WERI-Rb-1 (cell line): ENCODE measurements at regions not wholly inside any gene's neighbourhood (a gene's known extent, or its start where the extent isn't known, plus 50 kb on each side); places are given as distances from the start of the nearest gene placed in this dataset.
"Not testable (repeated sequence)": the region's sequence is repeated elsewhere in the genome, so short reads cannot be mapped to it uniquely, and the experiment has no call there.

ENCODE experiments used
- DNase-seq: peaks from one replicate; pipeline ENCODE4 v3.0.0-alpha.2; 2020
- H3K27ac ChIP-seq: fragments of 250-450 bp; sonication (Bioruptor Pico); 2 replicates; pipeline ENCODE4 v1.5.1; 2020; ENCODE audit warnings: mild to moderate bottlenecking, moderate library complexity
- H3K27me3 ChIP-seq: fragments of 250-450 bp; sonication (Bioruptor Pico); 2 replicates; pipeline ENCODE4 v1.5.1; 2021; ENCODE audit warnings: mild to moderate bottlenecking, low read depth, moderate library complexity; ENCODE audit not compliant: insufficient read depth, severe bottlenecking
- H3K36me3 ChIP-seq: fragments of 250-450 bp; sonication (Bioruptor Pico); 2 replicates; pipeline ENCODE4 v1.5.1; 2020; ENCODE audit warnings: mild to moderate bottlenecking, moderate library complexity
- H3K4me3 ChIP-seq: 2 replicates; pipeline ENCODE4 v1.5.1; 2011; ENCODE audit warnings: low read depth, mild to moderate bottlenecking, control low read depth, low read length
- H3K9me3 ChIP-seq: fragments of 250-450 bp; sonication (Bioruptor Pico); 2 replicates; pipeline ENCODE4 v1.5.1; 2021; ENCODE audit warnings: mild to moderate bottlenecking, moderate library complexity; ENCODE audit not compliant: severe bottlenecking
- CTCF ChIP-seq: IDR thresholded peaks from 2 replicates; pipeline ENCODE4 v1.5.1; 2011; ENCODE audit warnings: low read depth, mild to moderate bottlenecking, control low read depth, inconsistent platforms, low read length

DNA sequence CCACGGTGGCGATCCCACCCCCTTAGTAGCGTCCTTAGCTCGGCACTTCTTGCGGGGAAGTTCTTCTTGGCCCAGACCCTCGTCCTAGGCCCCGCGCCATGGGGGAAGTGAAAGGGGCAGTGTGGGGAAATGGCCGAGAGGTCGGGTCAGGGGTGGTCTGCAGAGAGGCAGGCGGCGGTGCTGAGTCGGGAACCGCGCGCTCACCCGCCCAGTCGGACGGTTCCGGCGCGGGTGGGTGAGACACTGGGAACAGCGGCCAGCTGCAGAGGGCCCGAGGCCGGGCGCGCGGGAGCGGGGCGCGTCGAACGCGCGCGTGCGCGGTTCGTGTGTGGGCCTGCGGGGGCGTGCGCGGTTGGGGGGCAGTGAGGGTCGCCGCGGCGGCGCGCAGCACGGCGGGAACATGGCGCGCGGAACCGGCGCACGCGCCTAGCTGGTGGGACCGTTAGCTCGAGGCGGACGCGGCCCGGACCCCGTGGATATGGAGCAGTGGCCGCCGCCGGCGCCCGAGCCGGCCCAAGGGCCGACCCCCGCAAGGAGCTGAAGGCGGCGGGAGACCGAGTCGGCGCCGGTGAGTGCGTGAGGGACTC is 246.9 kb downstream of the GOLGA6L6 start:
- Histone ChIP-seq H3K27ac (no peak overlapping the region), H3K4me3 (no peak overlapping the region), H3K9me3 (peaks cover 3% of the 10 kb centered on the region), H3K27me3 (peaks cover 38% of the 10 kb centered on the region), H3K36me3 (no peaks in the 10 kb centered on the region)
- no peak for TF ChIP-seq CTCF
- DNase-seq, result no peak

GRCh38 chr15:20292422-20293005 is 249.1 kb downstream of the GOLGA6L6 start:
- peaks cover 34% of the 10 kb centered on the region for H3K27me3 ChIP-seq
- not testable (repeated sequence) for H3K4me3 ChIP-seq, H3K27ac ChIP-seq, DNase-seq, H3K9me3 ChIP-seq, H3K36me3 ChIP-seq

GRCh38 chr15:20291616-20292015 is 250.0 kb downstream of the GOLGA6L6 start:
- DNase-seq, H3K27ac ChIP-seq, H3K9me3 ChIP-seq, H3K4me3 ChIP-seq, H3K36me3 ChIP-seq: not testable (repeated sequence)
- H3K27me3 ChIP-seq, result peaks cover 34% of the 10 kb centered on the region

DNA sequence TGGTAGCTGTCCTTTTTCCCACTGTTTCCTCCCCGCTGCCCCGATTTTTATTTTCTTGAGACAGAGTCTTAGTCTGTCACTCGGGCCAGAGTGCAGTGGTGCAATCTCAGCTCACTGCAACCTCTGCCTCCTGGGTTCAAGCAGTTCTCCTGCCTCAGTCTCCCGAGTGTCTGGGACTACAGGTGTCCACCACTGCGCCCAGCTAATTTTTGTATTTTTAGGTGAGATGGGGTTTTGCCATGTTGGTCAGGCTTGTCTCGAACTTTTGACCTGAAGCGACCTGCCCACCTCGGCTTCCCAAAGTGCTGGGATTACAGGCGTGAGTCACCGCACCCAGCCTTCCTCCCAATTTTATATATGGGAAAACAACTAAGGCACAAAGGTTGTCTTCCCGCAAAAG is 251.0 kb downstream of the GOLGA6L6 start:
- not testable (repeated sequence) for H3K27ac ChIP-seq, H3K9me3 ChIP-seq, H3K4me3 ChIP-seq, DNase-seq, H3K36me3 ChIP-seq
- H3K27me3 ChIP-seq, result peaks cover 32% of the 10 kb centered on the region

DNA sequence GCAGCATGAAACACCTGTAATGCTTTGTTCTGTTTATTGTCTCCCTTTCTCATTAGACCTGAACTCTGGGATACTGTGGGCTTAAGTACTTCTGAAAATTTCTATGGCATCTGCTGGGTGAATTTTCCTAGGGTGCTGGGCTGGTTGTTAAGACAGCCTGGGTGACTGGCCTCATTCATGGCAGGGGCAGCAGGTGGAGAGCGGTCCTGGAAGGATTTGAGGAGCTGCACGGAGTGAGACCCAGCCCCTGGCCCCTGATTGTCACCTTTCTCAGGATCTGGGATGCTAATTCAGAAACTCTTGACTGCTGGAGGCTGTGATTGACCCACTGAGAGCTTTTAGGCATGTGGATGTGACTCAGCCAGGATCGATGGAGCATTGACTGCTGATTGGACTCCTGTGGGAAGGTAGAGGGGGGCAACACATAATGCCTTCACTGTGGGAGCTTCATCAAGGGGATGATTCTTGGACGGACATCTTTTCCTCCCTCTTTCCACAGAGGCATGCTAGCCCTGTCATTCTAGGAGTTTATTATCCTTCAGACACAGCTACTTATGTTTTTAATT is 252.0 kb downstream of the GOLGA6L6 start:
- not testable (repeated sequence) for H3K27ac ChIP-seq, DNase-seq, H3K36me3 ChIP-seq, H3K4me3 ChIP-seq, H3K9me3 ChIP-seq
- peaks cover 32% of the 10 kb centered on the region for H3K27me3 ChIP-seq

- H3K9me3 ChIP-seq, H3K27ac ChIP-seq, H3K4me3 ChIP-seq, H3K36me3 ChIP-seq, DNase-seq: not testable (repeated sequence)
- peaks cover 34% of the 10 kb centered on the region for H3K27me3 ChIP-seq
These were observed 252.6 kb downstream of the GOLGA6L6 start for GRCh38 chr15:20288800-20289537.

DNA sequence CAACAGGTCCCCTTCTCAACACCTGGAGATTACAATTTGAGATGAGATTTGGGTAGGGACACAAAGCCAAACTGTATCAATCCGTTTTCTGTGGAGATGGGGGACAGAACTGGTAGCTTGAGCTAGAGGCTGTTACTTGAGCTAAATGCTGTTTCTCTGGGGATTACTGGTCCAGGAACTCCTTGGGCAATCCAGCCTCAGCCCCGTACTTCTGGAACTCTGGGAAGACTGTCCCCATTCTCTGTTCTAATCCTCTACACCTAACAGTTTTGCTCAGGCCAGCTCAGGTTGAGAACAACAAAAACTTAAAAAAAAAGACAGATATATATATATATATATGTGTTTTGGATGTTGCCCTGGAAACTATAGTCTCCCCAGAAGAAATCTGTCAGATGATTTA is 255.0 kb downstream of the GOLGA6L6 start:
- not testable (repeated sequence) for H3K27ac ChIP-seq, H3K36me3 ChIP-seq, H3K4me3 ChIP-seq, H3K9me3 ChIP-seq, DNase-seq
- H3K27me3 ChIP-seq, result peaks cover 36% of the 10 kb centered on the region

DNA sequence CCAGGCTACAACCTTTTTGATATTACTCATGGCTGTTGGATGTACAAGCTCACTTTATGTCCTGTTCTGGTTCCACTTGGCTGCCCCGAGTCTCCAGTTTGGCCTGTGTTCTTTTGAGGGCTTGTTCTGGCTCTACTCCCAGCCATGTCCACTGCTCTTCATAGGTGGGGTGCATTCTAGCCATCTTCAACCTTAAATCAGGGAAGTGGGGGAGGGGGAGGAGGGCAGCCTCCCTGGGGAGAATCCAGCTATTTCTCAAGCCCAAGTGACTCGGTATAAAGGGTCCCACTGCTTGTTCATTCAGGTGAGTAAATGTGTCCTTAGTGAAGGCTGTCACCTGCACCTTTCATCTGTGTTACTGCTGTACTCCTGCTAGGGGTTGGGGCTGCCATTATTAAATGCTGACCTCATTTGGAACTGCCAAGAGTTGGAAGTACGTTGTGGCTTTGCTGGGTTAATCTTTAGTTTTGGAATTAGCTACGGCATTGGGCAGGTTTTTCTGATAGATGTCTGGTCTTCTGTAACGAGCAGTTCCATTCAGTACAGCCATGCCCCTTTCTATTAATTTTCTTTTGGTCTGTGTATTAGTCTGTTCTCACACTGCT is 255.8 kb downstream of the GOLGA6L6 start:
- H3K9me3 ChIP-seq, DNase-seq, H3K36me3 ChIP-seq, H3K27ac ChIP-seq, H3K4me3 ChIP-seq: not testable (repeated sequence)
- H3K27me3 ChIP-seq, result peaks cover 38% of the 10 kb centered on the region

- H3K4me3 ChIP-seq, H3K9me3 ChIP-seq, DNase-seq, H3K36me3 ChIP-seq, H3K27ac ChIP-seq: not testable (repeated sequence)
- H3K27me3 ChIP-seq, result peaks cover 37% of the 10 kb centered on the region
These were observed 256.6 kb downstream of the GOLGA6L6 start for GRCh38 chr15:20284891-20285535.

DNA sequence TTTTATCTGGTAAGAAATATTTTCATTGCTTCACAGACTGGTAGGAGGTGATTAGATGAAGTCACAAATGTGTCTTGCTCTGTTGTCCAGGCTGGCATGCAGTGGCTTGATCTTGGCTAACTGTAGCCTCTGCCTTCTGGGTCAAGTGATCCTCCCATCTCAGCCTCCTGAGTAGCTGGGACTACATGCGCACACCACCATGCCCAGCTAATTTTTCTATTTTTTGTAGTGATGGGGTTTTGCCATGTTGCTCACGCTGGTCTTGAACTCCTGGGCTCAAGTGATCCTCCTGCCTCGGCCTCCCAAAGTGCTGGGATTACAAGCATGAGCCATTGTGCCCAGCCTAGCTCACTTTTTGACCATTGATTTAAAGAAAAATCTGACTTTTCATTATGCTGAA is 257.9 kb downstream of the GOLGA6L6 start:
- peaks cover 38% of the 10 kb centered on the region for H3K27me3 ChIP-seq
- DNase-seq, H3K27ac ChIP-seq, H3K4me3 ChIP-seq, H3K9me3 ChIP-seq, H3K36me3 ChIP-seq: not testable (repeated sequence)

DNA sequence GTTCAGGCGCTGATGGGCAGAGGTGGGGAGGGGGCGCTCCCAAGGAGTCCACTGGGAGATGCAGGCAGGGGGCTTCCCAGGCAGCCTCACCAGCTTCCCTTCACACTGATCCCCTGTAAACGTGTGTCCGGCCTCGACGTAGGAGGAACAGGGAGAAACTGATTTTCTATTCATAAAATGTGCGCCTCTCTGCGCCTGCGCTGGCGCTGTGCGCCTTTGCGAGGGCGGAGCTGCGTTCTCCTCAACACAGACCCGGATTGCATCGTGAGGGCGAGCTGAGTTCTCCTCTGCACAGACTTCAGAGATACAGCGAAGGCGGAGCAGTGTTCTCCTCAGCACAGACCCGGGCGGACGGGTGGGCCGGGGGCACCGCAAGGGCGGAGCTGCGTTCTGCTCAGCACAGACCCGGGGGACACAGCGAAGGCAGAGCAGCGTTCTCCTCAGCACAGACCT is 259.1 kb downstream of the GOLGA6L6 start:
- H3K4me3 ChIP-seq, H3K27ac ChIP-seq, H3K9me3 ChIP-seq, H3K36me3 ChIP-seq, DNase-seq: not testable (repeated sequence)
- H3K27me3 ChIP-seq, result peaks cover 38% of the 10 kb centered on the region

DNA sequence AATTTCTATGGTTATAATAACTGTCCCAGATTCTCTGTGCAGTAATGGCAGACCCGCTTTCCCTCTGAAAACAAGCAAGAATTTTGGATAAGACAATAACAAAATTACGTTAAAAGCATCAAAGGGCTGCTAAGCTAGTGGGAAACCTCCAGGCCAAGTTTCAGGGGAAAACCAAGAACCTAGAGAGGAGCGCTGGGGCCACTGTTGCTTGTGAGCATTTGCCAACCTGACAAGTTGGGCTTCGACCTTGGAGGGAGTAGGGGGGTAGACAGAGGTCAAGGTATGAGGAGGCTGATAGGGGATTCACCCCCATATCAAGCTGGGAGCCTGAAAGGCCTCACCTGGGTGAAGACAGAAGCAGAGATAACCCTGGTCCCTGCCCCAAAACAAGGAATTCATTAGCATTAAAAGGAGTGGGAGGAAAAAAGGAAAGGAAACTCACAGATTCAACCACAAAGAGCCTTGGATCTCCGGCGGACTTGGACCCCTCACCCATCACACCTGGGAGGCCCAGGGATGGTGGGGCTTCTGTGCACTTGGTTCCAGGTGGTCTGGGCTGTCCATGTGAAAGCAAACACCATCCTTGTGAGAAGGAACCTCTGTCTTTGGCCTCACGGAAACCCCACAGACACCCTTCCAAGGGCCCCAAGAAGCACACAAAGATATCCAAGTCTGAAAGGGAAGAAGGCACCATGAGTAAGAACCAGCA is 259.9 kb downstream of the GOLGA6L6 start:
- peaks cover 42% of the 10 kb centered on the region for H3K27me3 ChIP-seq
- not testable (repeated sequence) for H3K9me3 ChIP-seq, H3K36me3 ChIP-seq, H3K27ac ChIP-seq, H3K4me3 ChIP-seq, DNase-seq
